H1 (cell line): ENCODE measurements at regions not wholly inside any gene's neighbourhood (a gene's known extent, or its start where the extent isn't known, plus 50 kb on each side); places are given as distances from the start of the nearest gene placed in this dataset.
A peak's percentile ranks its signal among the peaks of the same experiment; 100 is the strongest.

Experiments used
- CTCF ChIA-PET: fragments of 300-600 bp; sonication (Branson Sonifier 250); formaldehyde crosslinking; loops from one replicate; lab custom pipeline; 2021; ENCODE audit not compliant: partially characterized antibody; lab: Charles Lee
- POLR2A ChIA-PET: fragments of 300-600 bp; sonication (Branson Sonifier 250); formaldehyde crosslinking; loops from one replicate; lab custom pipeline; 2021; ENCODE audit warnings: inconsistent platforms; ENCODE audit not compliant: partially characterized antibody; lab: Charles Lee
- DNase-seq, 2 experiments: peaks; one replicate each; pipeline versions ENCODE4 v3.0.0 to v3.0.0-alpha.2; 2010 to 2022; ENCODE audit warnings: low spot score in 2 of 2, low read depth in 1 of 2, mixed read lengths in 1 of 2
- FAIRE-seq: peaks from 2 replicates; lab custom pipeline; 2011; peaks lifted over from hg19 to GRCh38; lab: Jason Lieb, UNC
- H2AFZ ChIP-seq: 2 replicates; pipeline ENCODE4 v1.8.1; 2012; ENCODE audit warnings: low read length, inconsistent platforms
- H2AK5ac ChIP-seq: 2 replicates; pipeline ENCODE4 v1.6.1; 2013; ENCODE audit warnings: low read depth, low read length
- H2BK120ac ChIP-seq: replicated peaks from 2 replicates; pipeline ENCODE3; 2013; ENCODE audit warnings: low read depth, low read length, inconsistent platforms
- H2BK12ac ChIP-seq: 2 replicates; pipeline ENCODE4 v1.6.1; 2013; ENCODE audit warnings: low read depth, low read length
- H2BK15ac ChIP-seq: 2 replicates; pipeline ENCODE4 v1.6.1; 2013; ENCODE audit warnings: low read length
- H2BK20ac ChIP-seq: 2 replicates; pipeline ENCODE4 v1.6.1; 2013; ENCODE audit warnings: low read length
- H2BK5ac ChIP-seq: 2 replicates; pipeline ENCODE4 v1.6.1; 2013; ENCODE audit warnings: low read depth, low read length
- H3K14ac ChIP-seq: 2 replicates; pipeline ENCODE4 v1.6.1; 2013; ENCODE audit warnings: inconsistent platforms; ENCODE audit not compliant: insufficient read length
- H3K18ac ChIP-seq: 2 replicates; pipeline ENCODE4 v1.6.1; 2013; ENCODE audit warnings: low read length; ENCODE audit errors: extremely low read depth
- H3K23ac ChIP-seq: 2 replicates; pipeline ENCODE4 v1.6.1; 2013; ENCODE audit warnings: inconsistent platforms; ENCODE audit not compliant: insufficient read length
- H3K23me2 ChIP-seq: 2 replicates; pipeline ENCODE4 v1.6.1; 2013; ENCODE audit warnings: low read depth, low read length
- H3K27ac ChIP-seq: 2 replicates; pipeline ENCODE4 v1.6.1; 2011; ENCODE audit warnings: low read depth, low read length, inconsistent platforms
- H3K27me3 ChIP-seq, 4 experiments: replicated peaks in 1 of 4; 1 replicate in 1 of 4; 2 replicates in 3 of 4; pipeline versions ENCODE4 v1.6.1 to v1.8.1; 2011 to 2013; ENCODE audit warnings: low read length in 3 of 4, mild to moderate bottlenecking in 3 of 4, inconsistent platforms in 2 of 4, mixed read lengths in 2 of 4, moderate library complexity in 1 of 4; ENCODE audit not compliant: control insufficient read depth in 3 of 4, insufficient read depth in 3 of 4; ENCODE audit errors: extremely low read depth in 1 of 4
- H3K36me3 ChIP-seq, 4 experiments: 2 replicates each; pipeline versions ENCODE4 v1.6.1 to v1.8.1; 2011 to 2013; ENCODE audit warnings: mild to moderate bottlenecking in 4 of 4, low read length in 3 of 4, moderate library complexity in 2 of 4, control low read depth in 1 of 4, inconsistent platforms in 1 of 4; ENCODE audit not compliant: insufficient read depth in 4 of 4, control insufficient read depth in 2 of 4
- H3K4ac ChIP-seq: replicated peaks from 2 replicates; pipeline ENCODE3; 2013; ENCODE audit warnings: low read length, low read depth, mixed read lengths, inconsistent platforms; ENCODE audit not compliant: insufficient read length
- H3K4me1 ChIP-seq, 4 experiments: replicated peaks in 1 of 4; 1 replicate in 1 of 4; 2 replicates in 3 of 4; pipeline versions ENCODE4 v1.6.1 to v1.8.1; 2011 to 2013; ENCODE audit warnings: low read length in 3 of 4, inconsistent platforms in 2 of 4, mixed read lengths in 1 of 4; ENCODE audit not compliant: insufficient read depth in 4 of 4, control insufficient read depth in 3 of 4
- H3K4me2 ChIP-seq, 2 experiments: 2 replicates each; pipeline versions ENCODE4 v1.6.1 to v1.8.1; 2011 to 2013; ENCODE audit warnings: low read depth in 2 of 2, low read length in 2 of 2, control low read depth in 1 of 2, inconsistent platforms in 1 of 2, mild to moderate bottlenecking in 1 of 2; ENCODE audit not compliant: insufficient read depth in 1 of 2
- H3K4me3 ChIP-seq, 4 experiments: fragments of 200-600, 300-600 bp in 1 of 4; sonication (generic), shearing (Covaris generic), sonication (Bioruptor Twin) in 1 of 4; 2 replicates each; pipeline versions ENCODE4 v1.5.1 to v1.8.1; 2011 to 2016; ENCODE audit warnings: low read length in 4 of 4, low read depth in 3 of 4, control low read depth in 2 of 4, inconsistent platforms in 2 of 4, mild to moderate bottlenecking in 2 of 4, mixed read lengths in 1 of 4, moderate library complexity in 1 of 4; ENCODE audit not compliant: insufficient read depth in 2 of 4; ENCODE audit errors: extremely low read depth in 1 of 4
- H3K56ac ChIP-seq: replicated peaks from 2 replicates; pipeline ENCODE3; 2013; ENCODE audit warnings: low read depth, mild to moderate bottlenecking, mixed read lengths, low read length, inconsistent platforms; ENCODE audit not compliant: insufficient read length
- H3K79me1 ChIP-seq: 2 replicates; pipeline ENCODE4 v1.6.1; 2013; ENCODE audit warnings: low read depth, low read length, control low read depth
- H3K79me2 ChIP-seq, 2 experiments: 2 replicates each; pipeline versions ENCODE4 v1.6.1 to v1.8.1; 2012 to 2013; ENCODE audit warnings: low read length in 2 of 2, mild to moderate bottlenecking in 2 of 2, inconsistent platforms in 1 of 2; ENCODE audit not compliant: insufficient read depth in 2 of 2, control insufficient read depth in 1 of 2
- H3K9ac ChIP-seq, 4 experiments: replicated peaks in 1 of 4; 1 replicate in 1 of 4; 2 replicates in 3 of 4; pipeline versions ENCODE4 v1.6.1 to v1.8.1; 2011 to 2013; ENCODE audit warnings: low read depth in 3 of 4, low read length in 3 of 4, control low read depth in 2 of 4, mild to moderate bottlenecking in 2 of 4, moderate library complexity in 2 of 4, inconsistent platforms in 1 of 4; ENCODE audit errors: extremely low read depth in 1 of 4
- H3K9me3 ChIP-seq, 2 experiments: 2 replicates each; pipeline versions ENCODE4 v1.6.1 to v1.8.1; 2012 to 2013; ENCODE audit warnings: mild to moderate bottlenecking in 2 of 2, moderate library complexity in 2 of 2, control low read depth in 1 of 2, inconsistent platforms in 1 of 2, low read depth in 1 of 2, low read length in 1 of 2, mixed read lengths in 1 of 2; ENCODE audit not compliant: insufficient read depth in 2 of 2
- H4K20me1 ChIP-seq, 2 experiments: replicated peaks in 1 of 2; 2 replicates each; pipeline versions ENCODE3 to v1.8.1; 2011 to 2013; ENCODE audit warnings: inconsistent platforms in 2 of 2, low read length in 2 of 2, mild to moderate bottlenecking in 1 of 2; ENCODE audit not compliant: insufficient read depth in 2 of 2, control insufficient read depth in 1 of 2
- H4K5ac ChIP-seq: 2 replicates; pipeline ENCODE4 v1.6.1; 2013; ENCODE audit warnings: low read length, low read depth, mixed read lengths, inconsistent platforms; ENCODE audit not compliant: insufficient read length
- H4K8ac ChIP-seq: 2 replicates; pipeline ENCODE4 v1.8.0; 2013; ENCODE audit warnings: mild to moderate bottlenecking, moderate library complexity, low read length, inconsistent platforms; ENCODE audit not compliant: insufficient read depth; ENCODE audit errors: extremely low read depth
- H4K91ac ChIP-seq: replicated peaks from 2 replicates; pipeline ENCODE3; 2013; ENCODE audit warnings: low read length, mixed read lengths, inconsistent platforms; ENCODE audit not compliant: insufficient read length
- ASH2L ChIP-seq: fragments of 200-600, 300-600 bp; sonication (generic); IDR thresholded peaks from one replicate; pipeline ENCODE4 v1.7.1; 2017; ENCODE audit warnings: low read length
- CTCF ChIP-seq, 3 experiments: IDR thresholded peaks; 1 replicate in 2 of 3; 2 replicates in 1 of 3; pipeline versions ENCODE4 v1.5.1 to v1.6.1; 2011; ENCODE audit warnings: low read length in 3 of 3, mild to moderate bottlenecking in 3 of 3, inconsistent platforms in 2 of 3, low read depth in 1 of 3, moderate library complexity in 1 of 3; ENCODE audit not compliant: insufficient read depth in 1 of 3; ENCODE audit errors: control extremely low read depth in 1 of 3
- EP300 ChIP-seq, 2 experiments: IDR thresholded peaks; 1 replicate in 1 of 2; 2 replicates in 1 of 2; pipeline ENCODE4 v1.6.1; 2011 to 2012; ENCODE audit warnings: low read depth in 2 of 2, low read length in 2 of 2, mild to moderate bottlenecking in 2 of 2, borderline replicate concordance in 1 of 2, inconsistent platforms in 1 of 2, moderate library complexity in 1 of 2
- HDAC2 ChIP-seq, 2 experiments: fragments of 300-600 bp in 1 of 2; sonication (generic) in 1 of 2; IDR thresholded peaks; 2 replicates each; pipeline ENCODE4 v1.6.1; 2011 to 2012; ENCODE audit warnings: low read depth in 2 of 2, low read length in 2 of 2, mild to moderate bottlenecking in 2 of 2, moderate library complexity in 2 of 2, borderline replicate concordance in 1 of 2, inconsistent platforms in 1 of 2
- POLR2A ChIP-seq, 2 experiments: IDR thresholded peaks; 1 replicate in 1 of 2; 2 replicates in 1 of 2; pipeline ENCODE4 v1.6.1; 2011; ENCODE audit warnings: low read depth in 2 of 2, low read length in 2 of 2, mild to moderate bottlenecking in 2 of 2; ENCODE audit errors: control extremely low read depth in 1 of 2
- RNF2 ChIP-seq: fragments of 200-900, 300-1000 bp; sonication (generic); IDR thresholded peaks from 2 replicates; pipeline ENCODE4 v1.7.1; 2016; ENCODE audit warnings: borderline replicate concordance, low read depth, mild to moderate bottlenecking, antibody characterized with exemption, low read length; ENCODE audit not compliant: poor library complexity, severe bottlenecking; ENCODE audit errors: missing control alignments
- RXRA ChIP-seq: IDR thresholded peaks from 2 replicates; pipeline ENCODE4 v1.6.1; 2011; ENCODE audit warnings: low read depth, mild to moderate bottlenecking, low read length, moderate library complexity; ENCODE audit not compliant: insufficient read depth
- WGBS, 2 experiments: shearing (Covaris generic) in 1 of 2; methylation state at CpG; one replicate each; pipeline versions ENCODE4 v1.1.6 to v1.1.7; 2013 to 2015; ENCODE audit warnings: low lambda C conversion rate in 2 of 2, mixed read lengths in 2 of 2, inconsistent platforms in 1 of 2, low coverage in 1 of 2, missing lambda C conversion rate in 1 of 2; ENCODE audit not compliant: insufficient replicate concordance in 2 of 2, insufficient coverage in 1 of 2, insufficient read length in 1 of 2; ENCODE audit errors: extremely low coverage in 1 of 2, missing lambda C conversion rate in 1 of 2; 5-methylcytosine and 5-hydroxymethylcytosine counted together

GRCh38 chr2:22883054-22883453 is 501.9 kb upstream of the KLHL29 start:
- TF ChIP-seq RNF2 (no peak), HDAC2 (IDR thresholded peaks at IDR 0.05; ENCODE audit: borderline replicate concordance in 1 of 2, low read depth in 2 of 2, low read length in 2 of 2) (no peak), EP300 (IDR thresholded peaks at IDR 0.05; ENCODE audit: borderline replicate concordance in 1 of 2, low read depth in 2 of 2, low read length in 2 of 2) (no peak), RXRA (no peak), POLR2A (IDR thresholded peaks at IDR 0.05; ENCODE audit: control extremely low read depth in 1 of 2, low read depth in 2 of 2, low read length in 2 of 2) (no peak), CTCF (IDR thresholded peaks at IDR 0.05; ENCODE audit: control extremely low read depth in 1 of 3, insufficient read depth in 1 of 3, low read depth in 1 of 3, low read length in 3 of 3) (no peak), ASH2L (no peak)
- 85 to 100% methylated on average over 2 to 5 of the region's 5 CpGs for WGBS, 2 experiments
- Histone ChIP-seq H3K79me2 (no peaks in the 10 kb centered on the region), H3K18ac (no peak overlapping the region), H3K4me2 (no peak overlapping the region), H3K4me3 (no peak overlapping the region), H3K56ac (no peak overlapping the region), H2AFZ (peak overlapping the region; percentile 40; the same call in 1 of the 2 replicates), H2BK12ac (peak overlapping the region; percentile 86; the same call in 1 of the 2 replicates), H2BK20ac (no peak overlapping the region), H3K36me3 (no peaks in the 10 kb centered on the region), H3K14ac (no peak overlapping the region), H2BK5ac (0 out of 2 replicates have a peak overlapping the region, but pooled peaks have one; percentile 30), H4K8ac (no peak overlapping the region), H2BK15ac (no peak overlapping the region), H3K4ac (no peak overlapping the region), H2BK120ac (no peak overlapping the region), H4K5ac (no peak overlapping the region), H3K27ac (no peak overlapping the region), H4K20me1 (no peaks in the 10 kb centered on the region), H3K9ac (no peak overlapping the region), H3K79me1 (no peaks in the 10 kb centered on the region), H2AK5ac (no peak overlapping the region), H3K9me3 (0 out of 4 replicates have a peak, but pooled peaks cover 0 to 4% of the 10 kb centered on the region in 2 experiments), H3K23ac (no peak overlapping the region), H3K27me3 (no peaks in the 10 kb centered on the region), H3K23me2 (no peaks in the 10 kb centered on the region), H3K4me1 (peaks cover 0 to 23% (median 17%) of the 10 kb centered on the region in 4 experiments; a peak in 6 of 7 replicates), H4K91ac (no peak overlapping the region)
- ChIA-PET POLR2A (no interaction called here), CTCF (no interaction called here)
- DNase-seq (no peak), FAIRE-seq (peak; percentile 13)
